Nephron progenitor cell (in vitro differentiated cells): ENCODE measurements at regions not wholly inside any gene's neighbourhood (a gene's known extent, or its start where the extent isn't known, plus 50 kb on each side); places are given as distances from the start of the nearest gene placed in this dataset.
A peak's percentile ranks its signal among the peaks of the same experiment; 100 is the strongest.

ENCODE experiments used
- DNase-seq: peaks from one replicate; pipeline ENCODE4 v3.0.0; 2021
- H3K27ac Mint-ChIP-seq: 2 replicates; pipeline ENCODE4 v1.8.0; 2021; ENCODE audit warnings: mild to moderate bottlenecking, moderate library complexity, mixed read lengths
- H3K27me3 Mint-ChIP-seq: 2 replicates; pipeline ENCODE4 v1.8.0; 2021; ENCODE audit warnings: mild to moderate bottlenecking, low read depth, mixed read lengths; ENCODE audit not compliant: poor library complexity
- H3K36me3 Mint-ChIP-seq: 2 replicates; pipeline ENCODE4 v1.8.0; 2021; ENCODE audit warnings: low read depth, mixed read lengths
- H3K4me1 Mint-ChIP-seq: 2 replicates; pipeline ENCODE4 v1.8.0; 2021; ENCODE audit warnings: mixed read lengths
- H3K4me3 Mint-ChIP-seq: 2 replicates; pipeline ENCODE4 v1.8.0; 2021; ENCODE audit warnings: mild to moderate bottlenecking, moderate library complexity, mixed read lengths
- H3K9me3 Mint-ChIP-seq: 2 replicates; pipeline ENCODE4 v1.8.0; 2021; ENCODE audit warnings: mild to moderate bottlenecking, moderate library complexity, mixed read lengths
- TF ChIP-seq, protein P1 (sequence below): fragments of 200-600 bp; sonication (generic); IDR thresholded peaks from 2 replicates; pipeline ENCODE4 v1.5.0; 2021; ENCODE audit warnings: antibody characterized with exemption

DNA sequence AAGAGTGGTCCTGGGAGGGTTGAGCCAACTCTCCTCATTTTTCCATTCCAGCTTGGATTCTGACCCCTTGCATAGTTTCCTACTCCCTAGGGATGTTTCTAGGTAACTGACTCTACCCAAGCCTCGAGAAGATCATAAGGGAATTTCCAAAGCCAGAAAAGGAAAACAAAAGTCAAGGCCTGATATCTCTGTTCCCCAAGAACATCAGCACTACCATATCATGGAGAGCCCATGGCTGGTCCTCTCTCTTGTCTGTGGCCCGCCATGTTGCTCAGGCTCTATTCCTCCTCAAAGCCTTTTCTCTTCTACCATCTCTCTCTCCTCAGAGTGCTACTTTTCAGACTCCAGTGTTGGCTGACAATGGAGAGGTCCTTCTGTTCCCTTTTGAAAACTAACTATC lies 99.6 kb upstream of the KLF7 start:
- DNase-seq = no peak
- Mint-ChIP-seq H3K9me3 (peaks cover 3% of the 10 kb centered on the region), H3K4me1 (peaks cover 4% of the 10 kb centered on the region), H3K27ac (no peak overlapping the region), H3K4me3 (no peak overlapping the region), H3K36me3 (no peaks in the 10 kb centered on the region), H3K27me3 (peaks cover 6% of the 10 kb centered on the region)
- TF ChIP-seq, protein P1, sequence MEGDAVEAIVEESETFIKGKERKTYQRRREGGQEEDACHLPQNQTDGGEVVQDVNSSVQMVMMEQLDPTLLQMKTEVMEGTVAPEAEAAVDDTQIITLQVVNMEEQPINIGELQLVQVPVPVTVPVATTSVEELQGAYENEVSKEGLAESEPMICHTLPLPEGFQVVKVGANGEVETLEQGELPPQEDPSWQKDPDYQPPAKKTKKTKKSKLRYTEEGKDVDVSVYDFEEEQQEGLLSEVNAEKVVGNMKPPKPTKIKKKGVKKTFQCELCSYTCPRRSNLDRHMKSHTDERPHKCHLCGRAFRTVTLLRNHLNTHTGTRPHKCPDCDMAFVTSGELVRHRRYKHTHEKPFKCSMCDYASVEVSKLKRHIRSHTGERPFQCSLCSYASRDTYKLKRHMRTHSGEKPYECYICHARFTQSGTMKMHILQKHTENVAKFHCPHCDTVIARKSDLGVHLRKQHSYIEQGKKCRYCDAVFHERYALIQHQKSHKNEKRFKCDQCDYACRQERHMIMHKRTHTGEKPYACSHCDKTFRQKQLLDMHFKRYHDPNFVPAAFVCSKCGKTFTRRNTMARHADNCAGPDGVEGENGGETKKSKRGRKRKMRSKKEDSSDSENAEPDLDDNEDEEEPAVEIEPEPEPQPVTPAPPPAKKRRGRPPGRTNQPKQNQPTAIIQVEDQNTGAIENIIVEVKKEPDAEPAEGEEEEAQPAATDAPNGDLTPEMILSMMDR = no peak

DNA sequence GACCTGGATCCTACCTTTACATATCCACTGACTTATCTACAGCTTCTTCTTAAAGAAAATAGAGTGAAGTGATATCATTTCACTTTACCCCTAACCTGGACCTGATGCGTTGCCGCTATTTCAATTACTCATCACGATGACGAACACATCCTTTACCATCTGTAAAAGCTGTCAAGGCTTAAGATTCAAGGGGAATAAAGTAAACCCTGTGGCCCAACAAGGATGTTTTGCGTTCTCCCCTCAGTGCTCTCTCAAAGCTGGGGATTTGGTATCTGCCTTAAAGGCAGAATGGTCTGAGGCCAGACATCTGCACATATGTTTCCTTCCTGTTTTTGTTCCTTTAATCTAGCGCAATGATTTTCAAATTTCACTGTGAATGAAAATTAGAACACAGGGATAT lies 100.1 kb upstream of the KLF7 start:
- no peak for DNase-seq
- Mint-ChIP-seq H3K27ac (no peak overlapping the region), H3K9me3 (peaks cover 3% of the 10 kb centered on the region)

DNA sequence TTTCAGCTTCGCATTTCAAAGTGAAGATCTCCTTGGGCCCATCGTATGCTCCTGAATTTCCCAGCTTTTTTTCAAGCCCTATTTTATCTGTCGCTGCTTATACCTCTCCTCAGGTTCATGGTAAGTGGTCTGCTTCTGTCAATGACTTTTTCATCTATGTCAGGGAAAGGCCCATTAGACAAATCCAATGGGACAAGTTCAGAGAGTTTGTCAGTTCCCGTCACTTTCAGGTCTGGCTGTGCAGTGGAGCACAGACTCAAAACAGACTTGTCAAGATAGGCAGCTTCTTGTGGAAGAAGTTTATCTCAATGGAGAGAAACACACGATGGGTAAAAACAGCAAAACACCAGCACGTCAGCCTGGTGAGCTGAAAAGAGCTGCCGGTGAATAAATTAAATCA lies 100.9 kb upstream of the KLF7 start:
- TF ChIP-seq, protein P1 = no peak
- no peaks in the 10 kb centered on the region for H3K36me3 Mint-ChIP-seq
- peaks cover 6% of the 10 kb centered on the region for H3K27me3 Mint-ChIP-seq
- peaks cover 3% of the 10 kb centered on the region for H3K9me3 Mint-ChIP-seq
- peaks cover 4% of the 10 kb centered on the region for H3K4me1 Mint-ChIP-seq
- peak overlapping the region; percentile 50 for H3K27ac Mint-ChIP-seq
- DNase-seq = no peak
- no peak overlapping the region for H3K4me3 Mint-ChIP-seq

More for the DNA sequence above, 100.1 kb upstream of the KLF7 start:
- Mint-ChIP-seq H3K36me3 (no peaks in the 10 kb centered on the region), H3K4me1 (peaks cover 4% of the 10 kb centered on the region), H3K4me3 (no peak overlapping the region), H3K27me3 (peaks cover 6% of the 10 kb centered on the region)
- TF ChIP-seq, protein P1 = no peak

DNA sequence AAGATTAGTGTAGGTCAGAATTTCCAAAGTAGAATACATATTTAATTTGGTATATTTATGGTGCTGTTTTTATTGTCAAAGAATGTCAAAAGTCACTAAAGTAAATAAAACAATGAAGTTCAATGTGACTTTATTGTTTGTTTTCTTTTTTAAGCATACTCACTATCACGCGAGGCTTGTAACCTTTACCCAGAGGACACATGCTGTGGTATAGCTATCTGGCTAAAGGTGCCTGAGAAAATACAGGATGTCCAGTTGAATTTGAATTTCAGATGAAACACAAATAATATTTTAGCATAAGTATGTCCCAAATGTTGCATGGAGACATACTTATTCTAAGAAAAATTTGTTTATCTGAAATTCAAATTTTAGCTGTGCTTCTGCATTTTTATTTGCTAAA lies 103.3 kb upstream of the KLF7 start:
- no peak for DNase-seq
- Mint-ChIP-seq H3K4me1 (peaks cover 4% of the 10 kb centered on the region), H3K9me3 (peaks cover 3% of the 10 kb centered on the region), H3K4me3 (no peak overlapping the region), H3K27ac (no peak overlapping the region), H3K27me3 (peaks cover 6% of the 10 kb centered on the region), H3K36me3 (no peaks in the 10 kb centered on the region)
- TF ChIP-seq, protein P1 = no peak

DNA sequence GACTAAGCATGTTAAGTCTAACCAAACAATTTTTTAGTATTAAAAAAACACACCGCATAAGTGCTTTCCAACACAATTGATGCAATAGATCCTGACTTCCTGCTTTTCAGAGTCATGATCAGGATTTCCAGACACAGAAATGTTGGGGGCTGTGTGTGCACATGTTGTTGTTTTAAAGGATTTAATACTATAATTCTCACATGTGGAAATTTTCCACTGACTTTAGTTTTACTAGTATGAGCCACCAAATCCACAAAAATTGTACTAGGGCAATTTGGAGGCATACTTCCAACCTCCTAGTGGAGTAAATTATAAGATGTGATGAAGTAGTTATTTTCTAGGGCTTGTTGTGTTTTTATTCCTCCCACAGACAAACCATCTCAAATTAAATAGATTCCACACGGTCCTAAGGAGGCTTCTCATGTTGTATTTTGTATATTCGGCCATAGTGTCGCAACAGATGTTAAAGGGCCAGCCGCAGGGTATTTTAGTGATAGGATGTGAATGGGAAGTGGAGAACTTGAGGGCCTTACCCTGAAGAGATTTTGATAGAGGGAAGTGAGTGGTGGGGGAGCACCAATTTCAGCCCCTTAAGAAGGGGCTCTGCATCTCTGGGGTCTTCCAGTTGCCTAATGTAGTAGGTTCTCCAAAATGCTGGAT lies 108.9 kb upstream of the KLF7 start:
- H3K27ac Mint-ChIP-seq = no peak overlapping the region
- H3K9me3 Mint-ChIP-seq = no peaks in the 10 kb centered on the region
- no peaks in the 10 kb centered on the region for H3K36me3 Mint-ChIP-seq
- TF ChIP-seq, protein P1 = no peak
- no peak for DNase-seq
- no peak overlapping the region for H3K4me3 Mint-ChIP-seq
- H3K4me1 Mint-ChIP-seq = no peaks in the 10 kb centered on the region
- no peaks in the 10 kb centered on the region for H3K27me3 Mint-ChIP-seq

DNA sequence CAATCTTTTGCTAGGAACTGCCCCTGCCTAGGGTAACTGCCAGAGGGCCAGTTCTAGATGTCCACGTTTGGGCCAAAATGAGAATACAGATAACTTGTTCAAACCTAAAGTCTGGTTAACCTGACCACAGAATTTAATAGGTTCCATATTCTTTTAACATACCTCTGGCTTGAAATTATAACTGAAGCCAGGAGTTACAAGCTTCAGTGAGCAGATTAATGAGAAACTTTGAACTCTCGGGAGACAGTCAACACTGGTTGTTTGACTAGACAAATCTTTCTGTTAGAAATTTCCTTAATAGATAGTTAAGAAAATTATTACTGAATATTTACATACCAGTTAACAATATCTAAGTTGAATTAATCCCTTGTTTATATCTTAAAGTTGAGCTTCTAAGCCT lies 110.0 kb upstream of the KLF7 start:
- Mint-ChIP-seq H3K4me1 (no peaks in the 10 kb centered on the region), H3K27ac (no peak overlapping the region), H3K27me3 (no peaks in the 10 kb centered on the region), H3K36me3 (no peaks in the 10 kb centered on the region), H3K9me3 (no peaks in the 10 kb centered on the region), H3K4me3 (no peak overlapping the region)
- DNase-seq = no peak
- TF ChIP-seq, protein P1 = no peak
